ENCODE measurements at regions not wholly inside any gene's neighbourhood (a gene's known extent, or its start where the extent isn't known, plus 50 kb on each side); places are given as distances from the start of the nearest gene placed in this dataset.

DNA sequence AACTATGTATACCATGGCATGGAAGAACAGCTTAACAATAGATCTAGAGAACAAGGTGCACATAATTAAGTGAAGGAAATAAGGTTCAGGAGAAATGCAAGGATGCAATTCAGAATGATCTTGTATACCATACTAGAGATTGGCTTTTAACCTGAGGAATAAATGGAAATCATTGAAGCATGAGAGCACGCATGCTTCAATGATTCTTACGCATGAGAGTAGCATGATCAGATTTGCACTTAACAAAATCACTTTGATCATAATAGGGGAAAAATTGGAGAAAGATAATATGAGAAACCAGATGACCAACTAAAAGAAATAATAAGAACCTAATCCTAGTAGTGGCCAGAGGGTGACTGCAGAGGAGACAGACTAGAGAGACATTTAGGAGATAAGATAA is 133.3 kb upstream of the FSCB start:
- TF ChIP-seq EZH2 (IDR thresholded peaks at IDR 0.05; ENCODE audit: borderline replicate concordance, low read depth, low read length) (no peak), YY1 (IDR thresholded peaks at IDR 0.05; ENCODE audit: borderline replicate concordance in 1 of 3, control insufficient read depth in 1 of 3, extremely low read depth in 1 of 3, insufficient read depth in 3 of 3, insufficient read length in 1 of 3, insufficient replicate concordance in 2 of 3, low read depth in 1 of 3, low read length in 2 of 3) (no peak), KDM1A (IDR thresholded peaks at IDR 0.05) (no peak), CCNT2 (IDR thresholded peaks at IDR 0.05; ENCODE audit: borderline replicate concordance, extremely low read depth, insufficient read length, low read depth, low read length) (no peak), POU5F1 (IDR thresholded peaks at IDR 0.05; ENCODE audit: borderline replicate concordance, low read depth, low read length, partially characterized antibody) (no peak), EP300 (IDR thresholded peaks at IDR 0.05; ENCODE audit: low read length) (no peak), NR2C2 (CRISPR knock-in tag; IDR thresholded peaks at IDR 0.05) (no peak), NR2C2 (tag; IDR thresholded peaks at IDR 0.05) (no peak), SMC3 (conservative IDR thresholded peaks at IDR 0.05; ENCODE audit: insufficient read depth, low read depth, low read length) (no peak), L3MBTL2 (IDR thresholded peaks at IDR 0.05) (no peak), MTA2 (IDR thresholded peaks at IDR 0.05; ENCODE audit: low read depth) (no peak), SMAD2 (IDR thresholded peaks at IDR 0.05; ENCODE audit: low read depth, low read length) (no peak), TEAD4 (IDR thresholded peaks at IDR 0.05; ENCODE audit: low read length) (no peak), TEAD4 (CRISPR knock-in tag; IDR thresholded peaks at IDR 0.05; ENCODE audit: borderline replicate concordance) (no peak)
- TF ChIP-seq, protein P1, sequence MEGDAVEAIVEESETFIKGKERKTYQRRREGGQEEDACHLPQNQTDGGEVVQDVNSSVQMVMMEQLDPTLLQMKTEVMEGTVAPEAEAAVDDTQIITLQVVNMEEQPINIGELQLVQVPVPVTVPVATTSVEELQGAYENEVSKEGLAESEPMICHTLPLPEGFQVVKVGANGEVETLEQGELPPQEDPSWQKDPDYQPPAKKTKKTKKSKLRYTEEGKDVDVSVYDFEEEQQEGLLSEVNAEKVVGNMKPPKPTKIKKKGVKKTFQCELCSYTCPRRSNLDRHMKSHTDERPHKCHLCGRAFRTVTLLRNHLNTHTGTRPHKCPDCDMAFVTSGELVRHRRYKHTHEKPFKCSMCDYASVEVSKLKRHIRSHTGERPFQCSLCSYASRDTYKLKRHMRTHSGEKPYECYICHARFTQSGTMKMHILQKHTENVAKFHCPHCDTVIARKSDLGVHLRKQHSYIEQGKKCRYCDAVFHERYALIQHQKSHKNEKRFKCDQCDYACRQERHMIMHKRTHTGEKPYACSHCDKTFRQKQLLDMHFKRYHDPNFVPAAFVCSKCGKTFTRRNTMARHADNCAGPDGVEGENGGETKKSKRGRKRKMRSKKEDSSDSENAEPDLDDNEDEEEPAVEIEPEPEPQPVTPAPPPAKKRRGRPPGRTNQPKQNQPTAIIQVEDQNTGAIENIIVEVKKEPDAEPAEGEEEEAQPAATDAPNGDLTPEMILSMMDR (IDR thresholded peaks at IDR 0.05 in 2 of 3, conservative IDR thresholded peaks at IDR 0.05 in 1 of 3; ENCODE audit: insufficient read depth in 2 of 3, low read depth in 1 of 3, low read length in 3 of 3): no peak
- TF ChIP-seq, protein P2, sequence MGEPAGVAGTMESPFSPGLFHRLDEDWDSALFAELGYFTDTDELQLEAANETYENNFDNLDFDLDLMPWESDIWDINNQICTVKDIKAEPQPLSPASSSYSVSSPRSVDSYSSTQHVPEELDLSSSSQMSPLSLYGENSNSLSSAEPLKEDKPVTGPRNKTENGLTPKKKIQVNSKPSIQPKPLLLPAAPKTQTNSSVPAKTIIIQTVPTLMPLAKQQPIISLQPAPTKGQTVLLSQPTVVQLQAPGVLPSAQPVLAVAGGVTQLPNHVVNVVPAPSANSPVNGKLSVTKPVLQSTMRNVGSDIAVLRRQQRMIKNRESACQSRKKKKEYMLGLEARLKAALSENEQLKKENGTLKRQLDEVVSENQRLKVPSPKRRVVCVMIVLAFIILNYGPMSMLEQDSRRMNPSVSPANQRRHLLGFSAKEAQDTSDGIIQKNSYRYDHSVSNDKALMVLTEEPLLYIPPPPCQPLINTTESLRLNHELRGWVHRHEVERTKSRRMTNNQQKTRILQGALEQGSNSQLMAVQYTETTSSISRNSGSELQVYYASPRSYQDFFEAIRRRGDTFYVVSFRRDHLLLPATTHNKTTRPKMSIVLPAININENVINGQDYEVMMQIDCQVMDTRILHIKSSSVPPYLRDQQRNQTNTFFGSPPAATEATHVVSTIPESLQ (CRISPR knock-in tag; IDR thresholded peaks at IDR 0.05): no peak

Data from K562 (cell line).